NCI-H82 treated with DMSO at 0.1 percent for 48 hours (cell line): ENCODE measurements at regions not wholly inside any gene's neighbourhood (a gene's known extent, or its start where the extent isn't known, plus 50 kb on each side); places are given as distances from the start of the nearest gene placed in this dataset.
"Not testable (repeated sequence)": the region's sequence is repeated elsewhere in the genome, so short reads cannot be mapped to it uniquely, and the experiment has no call there.

Source experiments
- DNase-seq: peaks from one replicate; lab custom pipeline; 2025; ENCODE audit not compliant: unreplicated experiment; lab: John Stamatoyannopoulos, UW

DNA sequence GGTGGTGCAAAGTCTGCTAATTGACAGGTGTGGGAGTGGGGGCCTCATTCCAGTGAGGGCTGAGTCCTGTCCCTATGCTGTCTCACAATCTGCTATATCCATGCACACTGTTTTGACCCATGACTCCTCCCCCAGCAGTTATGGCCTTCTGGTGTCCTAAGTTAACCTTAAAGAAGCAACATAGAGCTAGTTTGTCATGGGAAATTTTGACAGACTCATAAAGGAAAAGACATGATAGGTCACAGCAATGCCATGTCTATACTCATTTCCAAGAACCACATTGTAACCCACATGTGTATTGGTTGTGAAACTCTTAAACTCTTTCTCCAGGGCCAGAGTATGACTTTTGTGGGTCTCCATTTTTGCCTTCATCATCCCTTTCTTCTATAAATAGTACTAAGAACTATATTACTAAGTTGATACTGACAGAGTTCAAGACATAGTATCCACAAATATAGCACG, 78.2 kb upstream of the SLC1A4 start:
- no peak for DNase-seq

DNA sequence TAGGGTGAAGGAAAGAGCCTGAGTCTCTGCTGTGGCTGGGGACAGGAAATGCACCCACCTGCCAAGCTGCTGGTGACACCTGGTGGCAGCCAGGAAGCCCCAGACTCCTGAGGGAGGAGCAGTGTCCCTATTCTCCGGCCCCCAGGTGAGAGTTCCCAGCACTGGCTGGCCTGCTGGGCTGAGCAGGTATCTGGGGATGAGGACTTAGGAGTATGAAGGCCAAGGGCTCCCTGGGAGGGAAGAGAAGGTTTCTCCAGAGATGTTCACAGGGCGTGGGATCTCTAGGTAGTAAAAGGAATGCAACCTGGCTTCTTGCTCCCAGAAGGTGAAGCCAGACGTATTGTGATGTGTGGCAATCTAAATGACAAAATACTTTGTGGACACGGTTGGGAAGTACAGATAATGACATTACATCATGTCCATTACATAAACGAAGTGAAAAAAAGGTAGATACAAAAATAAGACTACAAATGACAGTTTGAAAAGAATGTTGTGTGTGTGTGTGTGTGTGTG, 75.8 kb upstream of the SLC1A4 start:
- no peak for DNase-seq

DNA sequence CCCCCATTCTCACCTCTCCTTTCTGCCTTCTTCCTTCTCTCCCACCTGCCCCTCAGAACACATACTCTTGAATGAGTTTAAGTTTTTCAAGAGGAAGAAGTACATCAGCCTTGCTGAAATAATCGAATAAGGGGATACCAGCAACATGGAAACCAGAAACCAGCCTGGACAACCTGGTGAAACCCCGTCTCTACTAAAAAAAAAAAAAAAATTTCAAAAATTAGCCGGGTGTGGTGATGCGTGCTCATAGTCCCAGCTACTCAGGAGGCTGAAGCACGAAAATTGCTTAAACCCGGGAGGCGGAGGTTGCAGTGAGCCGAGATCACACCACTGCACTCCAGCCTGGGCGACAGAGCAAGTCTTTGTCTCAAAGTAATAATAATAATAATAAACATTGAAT, 75.0 kb upstream of the SLC1A4 start:
- no peak for DNase-seq

DNA sequence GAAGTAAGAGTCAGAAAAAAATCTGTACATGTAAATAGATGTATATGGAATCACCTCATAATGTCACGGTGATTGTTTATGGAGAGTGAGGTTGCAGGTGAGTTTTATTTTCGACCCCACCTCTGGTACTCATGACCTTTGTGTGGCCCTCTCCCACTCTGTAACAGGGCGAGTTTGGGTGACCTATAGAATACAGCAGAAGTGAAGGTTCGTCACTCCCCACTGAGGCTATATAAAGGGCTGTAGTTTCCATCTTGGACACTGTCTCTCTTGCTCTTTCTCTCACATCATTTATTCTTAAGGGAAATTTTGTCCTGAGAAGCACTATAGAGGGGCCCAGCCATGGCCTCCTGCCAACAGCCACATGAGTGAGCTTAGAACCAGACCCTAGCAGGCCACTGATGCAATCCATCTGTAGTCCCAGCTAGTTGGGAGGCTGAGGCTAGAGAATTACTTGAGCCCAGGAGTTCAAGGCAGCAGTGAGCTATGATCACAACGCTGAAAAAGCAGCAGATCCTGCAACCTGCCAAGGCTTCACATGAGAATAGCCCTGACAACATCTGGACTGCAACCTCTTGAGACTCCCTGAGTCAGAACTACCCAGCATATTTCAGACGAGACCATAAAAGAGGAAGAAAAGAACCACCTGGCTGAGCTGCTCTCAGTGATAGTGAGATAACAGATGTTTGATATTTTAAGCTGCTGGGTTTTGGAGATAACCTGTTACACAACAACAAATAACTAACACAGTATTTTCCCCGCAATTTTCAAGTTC, 74.3 kb upstream of the SLC1A4 start:
- DNase-seq: no peak

- no peak for DNase-seq
Measured at GRCh38 chr2:64915510-64915900, 73.7 kb upstream of the SLC1A4 start.

DNA sequence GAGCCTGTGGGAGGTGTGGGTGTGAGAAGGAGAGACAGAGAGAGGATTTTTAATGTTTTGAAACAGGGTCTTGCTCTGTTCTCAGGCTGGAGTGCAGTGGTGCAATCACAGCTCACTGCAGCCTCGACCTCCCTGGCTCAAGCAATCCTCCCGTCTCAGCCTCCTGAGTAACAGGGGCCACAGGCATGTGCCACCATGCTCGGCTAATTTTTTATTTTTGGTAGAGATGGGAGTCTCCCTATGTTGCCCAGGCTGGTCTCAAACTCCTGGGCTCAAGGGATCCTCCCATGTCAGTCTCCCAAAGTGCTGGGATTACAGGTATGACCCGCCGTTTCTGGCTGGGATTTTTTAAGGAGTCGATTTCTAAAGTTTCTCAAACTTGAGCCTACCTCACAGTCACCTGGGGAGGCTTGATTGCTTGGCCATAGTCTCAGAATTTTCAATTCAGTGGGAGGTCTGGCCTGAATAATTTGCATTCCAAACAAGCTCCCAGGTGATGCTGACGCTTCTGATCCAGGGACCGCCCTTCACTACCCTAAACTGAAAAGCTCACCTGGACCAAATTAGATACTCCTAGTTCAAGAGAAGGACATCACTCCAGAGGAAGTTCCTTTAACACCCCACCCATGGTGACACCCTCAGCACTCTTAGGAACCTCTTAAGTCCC, 70.8 kb upstream of the SLC1A4 start:
- no peak for DNase-seq

- no peak for DNase-seq
Measured at GRCh38 chr2:64919261-64919660, 69.9 kb upstream of the SLC1A4 start.

GRCh38 chr2:64922482-64923384, 66.5 kb upstream of the SLC1A4 start:
- no peak for DNase-seq

GRCh38 chr2:64923385-64923710, 65.9 kb upstream of the SLC1A4 start:
- DNase-seq: no peak

DNA sequence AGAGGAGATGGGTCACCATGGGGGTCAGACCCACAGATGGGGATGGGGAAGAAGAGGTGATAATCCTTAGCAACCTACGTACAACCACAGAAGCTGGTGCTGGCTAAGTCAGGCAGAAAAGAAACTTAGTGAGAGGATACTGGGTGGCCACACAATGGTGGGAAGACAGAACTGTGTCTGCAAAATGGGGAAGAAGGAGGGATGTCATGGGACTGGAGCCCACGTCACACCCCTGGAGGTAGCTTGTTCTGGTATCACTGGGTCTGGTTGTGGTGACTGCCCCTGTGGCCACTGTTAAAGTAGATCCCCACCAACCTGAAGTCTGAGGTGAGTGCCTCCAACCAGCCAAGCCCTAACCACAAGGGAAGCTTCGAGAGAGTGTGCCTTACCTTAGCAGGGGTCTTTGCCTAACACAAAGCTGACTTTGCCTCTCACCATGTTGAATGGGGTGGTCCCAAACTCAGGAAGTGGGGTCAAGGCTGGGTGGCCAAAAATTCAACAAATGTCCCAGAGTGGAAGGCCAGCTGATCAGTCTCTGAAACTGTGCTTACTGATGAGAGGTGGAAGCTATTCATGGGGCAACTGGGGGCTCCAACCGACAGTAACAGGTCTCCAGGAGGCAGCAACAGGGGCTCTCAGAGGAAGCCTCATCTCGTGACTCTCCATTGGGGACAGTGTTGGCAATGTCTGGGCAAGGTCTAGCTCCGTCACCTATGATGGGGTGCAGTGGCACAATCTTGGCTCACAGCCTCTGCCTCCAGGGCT, 64.8 kb upstream of the SLC1A4 start:
- DNase-seq: no peak

GRCh38 chr2:64925930-64926722, 63.1 kb upstream of the SLC1A4 start:
- DNase-seq: not testable (repeated sequence)

- no peak for DNase-seq
Measured at GRCh38 chr2:64928813-64929212, 60.4 kb upstream of the SLC1A4 start.

DNA sequence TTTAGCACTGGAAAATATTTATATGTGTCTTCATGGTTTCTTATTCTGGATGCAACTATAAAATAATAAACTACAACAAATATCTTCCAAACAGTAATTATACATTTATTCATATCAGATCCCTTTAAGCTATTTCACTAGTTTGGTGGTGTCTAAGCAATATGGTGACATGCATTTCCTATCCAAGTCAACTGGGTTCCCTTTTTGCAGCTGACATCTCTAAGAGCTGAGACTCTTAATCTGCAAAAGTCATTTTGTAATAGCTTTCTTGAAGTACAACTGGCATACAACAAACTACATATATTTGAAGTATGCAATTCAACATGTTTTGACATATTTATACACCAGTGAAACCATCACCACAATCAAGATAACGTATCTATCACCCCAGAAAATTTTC, 59.9 kb upstream of the SLC1A4 start:
- no peak for DNase-seq

- no peak for DNase-seq
Measured at GRCh38 chr2:64930258-64930671, 58.9 kb upstream of the SLC1A4 start.

DNA sequence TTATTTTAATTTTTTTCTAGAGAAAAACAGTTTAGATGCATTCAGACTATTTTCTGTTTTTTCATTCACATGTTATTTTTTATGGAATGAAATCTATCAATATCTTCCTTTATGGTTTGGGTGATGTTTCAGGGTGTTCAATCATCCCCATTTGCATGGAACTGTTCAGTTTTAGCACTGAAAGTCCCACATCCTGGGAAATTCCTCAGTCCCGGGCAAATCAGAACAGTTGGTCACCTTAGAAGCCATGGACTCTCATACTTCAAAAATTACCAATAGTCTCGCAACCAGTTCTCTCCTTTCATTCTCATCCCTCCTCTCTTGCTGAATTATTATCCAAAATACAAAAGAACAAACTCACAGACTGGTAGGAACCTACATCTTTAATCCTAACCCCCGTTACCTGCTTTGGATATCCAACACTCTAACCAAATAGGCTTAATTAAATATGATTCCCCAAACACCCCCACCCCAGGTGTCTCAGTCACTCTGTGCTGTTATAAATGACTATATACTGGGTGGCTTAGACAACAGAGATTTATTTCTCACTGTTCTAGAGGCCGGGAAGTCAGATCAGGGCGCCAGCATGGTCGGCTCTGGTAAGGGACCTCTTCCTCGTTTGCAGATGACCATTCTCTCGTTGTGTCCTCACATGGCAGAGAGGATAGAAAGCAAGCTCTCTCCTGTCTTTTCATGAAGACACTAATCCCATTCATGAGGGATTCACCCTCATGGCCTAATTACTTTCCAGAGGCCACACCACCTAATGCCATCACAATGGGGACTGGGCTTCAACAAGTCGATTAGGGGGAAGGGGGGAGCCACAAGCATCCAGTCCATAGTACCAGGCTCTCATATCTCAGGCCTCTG, 57.7 kb upstream of the SLC1A4 start:
- peak; percentile 48 for DNase-seq

DNA sequence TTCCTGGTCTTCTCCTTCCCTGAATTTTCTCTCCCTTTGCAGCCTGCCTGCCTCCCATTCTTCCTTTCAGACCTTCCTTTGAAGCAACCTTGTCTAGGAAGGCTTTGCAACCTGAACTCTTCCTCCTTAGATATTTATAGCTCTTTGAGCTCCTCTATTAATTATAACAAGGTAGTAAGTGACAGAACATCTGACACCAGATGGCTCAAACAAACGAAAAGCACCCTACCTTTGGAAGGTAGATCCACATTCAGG, 57.2 kb upstream of the SLC1A4 start:
- DNase-seq: peak; percentile 48

- no peak for DNase-seq
Measured at GRCh38 chr2:64932371-64933216, 56.6 kb upstream of the SLC1A4 start.

DNA sequence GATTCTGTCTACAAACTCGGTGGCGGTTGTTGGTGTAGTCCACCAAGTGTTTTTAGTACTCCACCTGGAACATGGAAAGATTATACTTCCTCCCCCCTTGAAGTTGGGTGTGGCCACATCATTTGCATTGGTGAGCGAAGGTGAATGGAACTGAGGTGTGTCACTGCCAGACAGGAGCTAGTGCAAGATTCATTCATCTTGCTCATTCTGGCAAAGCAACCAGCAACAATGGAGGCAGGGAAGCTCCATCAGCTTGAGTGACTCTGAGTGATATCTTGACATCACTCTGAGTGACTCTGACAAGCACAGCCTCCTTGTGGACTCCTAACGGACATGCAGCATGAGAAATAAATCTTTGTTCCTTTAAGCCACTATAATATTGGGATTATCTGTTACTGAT, 54.7 kb upstream of the SLC1A4 start:
- DNase-seq: no peak
